Kidney epithelial cell (primary cell): ENCODE measurements at regions not wholly inside any gene's neighbourhood (a gene's known extent, or its start where the extent isn't known, plus 50 kb on each side); places are given as distances from the start of the nearest gene placed in this dataset.

Experiments used
- DNase-seq: peaks from one replicate; pipeline ENCODE4 v3.0.0-alpha.2; 2010; ENCODE audit warnings: low read depth
- H3K27me3 ChIP-seq: 2 replicates; pipeline ENCODE4 v1.6.0; 2011; ENCODE audit warnings: low read length; ENCODE audit not compliant: control insufficient read depth, insufficient read depth
- H3K36me3 ChIP-seq: 2 replicates; pipeline ENCODE4 v1.5.1; 2011; ENCODE audit warnings: low read length; ENCODE audit not compliant: control insufficient read depth, insufficient read depth
- H3K4me3 ChIP-seq: 2 replicates; pipeline ENCODE4 v1.5.1; 2011; ENCODE audit warnings: low read depth, mild to moderate bottlenecking, control low read depth, low read length
- TF ChIP-seq, protein P1 (sequence below): IDR thresholded peaks from 2 replicates; pipeline ENCODE4 v1.5.1; 2011; ENCODE audit warnings: mild to moderate bottlenecking, moderate library complexity, low read length, control low read depth, inconsistent platforms; ENCODE audit not compliant: insufficient read depth, poor library complexity, severe bottlenecking

- TF ChIP-seq, protein P1, sequence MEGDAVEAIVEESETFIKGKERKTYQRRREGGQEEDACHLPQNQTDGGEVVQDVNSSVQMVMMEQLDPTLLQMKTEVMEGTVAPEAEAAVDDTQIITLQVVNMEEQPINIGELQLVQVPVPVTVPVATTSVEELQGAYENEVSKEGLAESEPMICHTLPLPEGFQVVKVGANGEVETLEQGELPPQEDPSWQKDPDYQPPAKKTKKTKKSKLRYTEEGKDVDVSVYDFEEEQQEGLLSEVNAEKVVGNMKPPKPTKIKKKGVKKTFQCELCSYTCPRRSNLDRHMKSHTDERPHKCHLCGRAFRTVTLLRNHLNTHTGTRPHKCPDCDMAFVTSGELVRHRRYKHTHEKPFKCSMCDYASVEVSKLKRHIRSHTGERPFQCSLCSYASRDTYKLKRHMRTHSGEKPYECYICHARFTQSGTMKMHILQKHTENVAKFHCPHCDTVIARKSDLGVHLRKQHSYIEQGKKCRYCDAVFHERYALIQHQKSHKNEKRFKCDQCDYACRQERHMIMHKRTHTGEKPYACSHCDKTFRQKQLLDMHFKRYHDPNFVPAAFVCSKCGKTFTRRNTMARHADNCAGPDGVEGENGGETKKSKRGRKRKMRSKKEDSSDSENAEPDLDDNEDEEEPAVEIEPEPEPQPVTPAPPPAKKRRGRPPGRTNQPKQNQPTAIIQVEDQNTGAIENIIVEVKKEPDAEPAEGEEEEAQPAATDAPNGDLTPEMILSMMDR, result no peak
Observed at GRCh38 chr4:177975315-177975987, 533.2 kb upstream of the AGA start.

DNA sequence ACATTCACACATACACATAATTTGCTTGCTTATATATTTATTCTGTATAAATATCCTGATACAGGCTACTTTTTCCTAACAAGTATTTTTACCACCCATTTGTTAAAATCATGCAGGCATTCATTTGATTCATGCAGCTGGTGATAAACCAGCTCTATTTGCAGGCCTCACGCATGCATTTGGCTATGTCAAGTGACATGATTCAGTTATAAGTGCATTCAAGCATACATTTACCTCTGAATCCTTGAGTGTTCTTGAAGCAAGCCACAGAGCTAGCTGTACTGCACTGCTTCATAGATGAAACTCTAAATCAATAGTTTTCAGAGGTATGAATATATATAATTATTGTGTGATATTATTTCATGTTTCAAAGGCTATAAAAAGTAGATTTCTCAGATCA, 544.0 kb upstream of the AGA start:
- no peaks in the 10 kb centered on the region for H3K36me3 ChIP-seq
- no peak for DNase-seq
- H3K4me3 ChIP-seq, result no peak overlapping the region
- TF ChIP-seq, protein P1, result no peak
- H3K27me3 ChIP-seq, result no peaks in the 10 kb centered on the region

More at GRCh38 chr4:177975315-177975987, 533.2 kb upstream of the AGA start:
- Histone ChIP-seq H3K27me3 (no peaks in the 10 kb centered on the region), H3K36me3 (no peaks in the 10 kb centered on the region), H3K4me3 (no peak overlapping the region)
- no peak for DNase-seq

DNA sequence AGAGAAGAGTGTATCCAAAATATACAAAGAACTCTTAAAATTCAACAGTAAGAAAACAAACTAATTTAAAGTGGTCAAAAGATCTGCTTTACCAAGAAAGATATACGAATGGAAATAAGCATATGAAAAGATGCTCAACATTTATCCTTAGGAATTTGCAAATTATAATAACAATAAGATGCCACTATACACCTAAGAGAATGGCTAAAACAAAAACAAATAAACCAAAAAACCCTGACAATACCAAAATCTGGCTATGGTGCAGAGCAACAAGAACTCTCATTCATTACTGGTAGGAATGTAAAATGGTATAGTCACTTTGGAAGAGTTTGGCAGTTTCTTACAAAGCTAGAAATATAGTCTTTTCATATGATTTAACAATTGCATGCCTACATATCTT, 545.7 kb upstream of the AGA start:
- no peaks in the 10 kb centered on the region for H3K27me3 ChIP-seq
- no peak for DNase-seq
- TF ChIP-seq, protein P1, result no peak
- no peaks in the 10 kb centered on the region for H3K36me3 ChIP-seq
- no peak overlapping the region for H3K4me3 ChIP-seq

- H3K27me3 ChIP-seq, result no peaks in the 10 kb centered on the region
- DNase-seq, result no peak
- TF ChIP-seq, protein P1, result no peak
- no peak overlapping the region for H3K4me3 ChIP-seq
- H3K36me3 ChIP-seq, result no peaks in the 10 kb centered on the region
Observed at GRCh38 chr4:177989503-177990201, 547.4 kb upstream of the AGA start.

GRCh38 chr4:178003098-178003657, 560.9 kb upstream of the AGA start:
- Histone ChIP-seq H3K36me3 (no peaks in the 10 kb centered on the region), H3K4me3 (no peak overlapping the region), H3K27me3 (no peaks in the 10 kb centered on the region)
- TF ChIP-seq, protein P1, result no peak
- no peak for DNase-seq
